ENCODE measurements at regions not wholly inside any gene's neighbourhood (a gene's known extent, or its start where the extent isn't known, plus 50 kb on each side); places are given as distances from the start of the nearest gene placed in this dataset.
A peak's percentile ranks its signal among the peaks of the same experiment; 100 is the strongest.
"Not testable (repeated sequence)": the region's sequence is repeated elsewhere in the genome, so short reads cannot be mapped to it uniquely, and the experiment has no call there.

GRCh38 chrX:69068301-69069085 is 96.8 kb downstream of the PJA1 start:
- intact Hi-C loops (cut with DNase I): no loop called here

GRCh38 chrX:69067841-69068240 is 97.4 kb downstream of the PJA1 start:
- intact Hi-C loops (cut with DNase I): no loop called here
- DNase-seq (ENCODE audit: low spot score): peak; percentile 29

More at GRCh38 chrX:69068301-69069085, 96.8 kb downstream of the PJA1 start:
- DNase-seq (ENCODE audit: low spot score): peak; percentile 49

GRCh38 chrX:69066966-69067525 is 98.2 kb downstream of the PJA1 start:
- intact Hi-C loops (cut with DNase I): no loop called here
- DNase-seq (ENCODE audit: low spot score): peak; percentile 43

GRCh38 chrX:69066021-69066757 is 99.1 kb downstream of the PJA1 start:
- intact Hi-C loops (cut with DNase I): no loop called here
- peak; percentile 72 for DNase-seq (ENCODE audit: low spot score)

- intact Hi-C loops (cut with DNase I): no loop called here
- DNase-seq (ENCODE audit: low spot score): peak; percentile 30
Observed at GRCh38 chrX:69065451-69065850, 99.8 kb downstream of the PJA1 start.

- DNase-seq (ENCODE audit: low spot score): peak; percentile 20
- intact Hi-C loops (cut with DNase I): no loop called here
Observed at GRCh38 chrX:69063486-69063885, 101.8 kb downstream of the PJA1 start.

- intact Hi-C loops (cut with DNase I): no loop called here
- peak; percentile 28 for DNase-seq (ENCODE audit: low spot score)
Observed at GRCh38 chrX:69062493-69062892, 102.8 kb downstream of the PJA1 start.

- intact Hi-C loops (cut with DNase I): loop anchor here in 1 of 2 donors (2.0 kb wide), 1 partner anchor 234 kb away; no protein-coding TSS in a partner anchor
- DNase-seq (ENCODE audit: low spot score): peak; percentile 45
Observed at GRCh38 chrX:69060631-69061408, 104.4 kb downstream of the PJA1 start.

- intact Hi-C loops (cut with DNase I): no loop called here
Observed at GRCh38 chrX:69055193-69055592, 110.1 kb downstream of the PJA1 start.

GRCh38 chrX:69054497-69054896 is 110.8 kb downstream of the PJA1 start:
- intact Hi-C loops (cut with DNase I); DNase-seq (ENCODE audit: low spot score): not testable (repeated sequence)

More at GRCh38 chrX:69055193-69055592, 110.1 kb downstream of the PJA1 start:
- DNase-seq (ENCODE audit: low spot score): no peak

- intact Hi-C loops (cut with DNase I): no loop called here
- no peak for DNase-seq (ENCODE audit: low spot score)
Observed at GRCh38 chrX:69051901-69052300, 113.4 kb downstream of the PJA1 start.

GRCh38 chrX:69050051-69050765 is 115.0 kb downstream of the PJA1 start:
- intact Hi-C loops (cut with DNase I): no loop called here

GRCh38 chrX:69046996-69047490 is 118.2 kb downstream of the PJA1 start:
- intact Hi-C loops (cut with DNase I): no loop called here
- peak; percentile 43 for DNase-seq (ENCODE audit: low spot score)

More at GRCh38 chrX:69050051-69050765, 115.0 kb downstream of the PJA1 start:
- DNase-seq (ENCODE audit: low spot score): no peak

GRCh38 chrX:69045616-69046345 is 119.5 kb downstream of the PJA1 start:
- DNase-seq (ENCODE audit: low spot score): peak; percentile 42
- intact Hi-C loops (cut with DNase I): no loop called here

GRCh38 chrX:69038816-69039215 is 126.4 kb downstream of the PJA1 start:
- no peak for DNase-seq (ENCODE audit: low spot score)
- intact Hi-C loops (cut with DNase I): no loop called here

GRCh38 chrX:69038188-69038587 is 127.1 kb downstream of the PJA1 start:
- no peak for DNase-seq (ENCODE audit: low spot score)
- intact Hi-C loops (cut with DNase I): no loop called here

GRCh38 chrX:69037786-69038185 is 127.5 kb downstream of the PJA1 start:
- intact Hi-C loops (cut with DNase I): no loop called here
- DNase-seq (ENCODE audit: low spot score): no peak

Measured in posterior vena cava (tissue), 2 donors.